D341Med (cell line): ENCODE measurements at regions not wholly inside any gene's neighbourhood (a gene's known extent, or its start where the extent isn't known, plus 50 kb on each side); places are given as distances from the start of the nearest gene placed in this dataset.

Source experiments
- DNase-seq: peaks from one replicate; pipeline ENCODE4 v3.0.0; 2012; ENCODE audit warnings: low spot score

DNA sequence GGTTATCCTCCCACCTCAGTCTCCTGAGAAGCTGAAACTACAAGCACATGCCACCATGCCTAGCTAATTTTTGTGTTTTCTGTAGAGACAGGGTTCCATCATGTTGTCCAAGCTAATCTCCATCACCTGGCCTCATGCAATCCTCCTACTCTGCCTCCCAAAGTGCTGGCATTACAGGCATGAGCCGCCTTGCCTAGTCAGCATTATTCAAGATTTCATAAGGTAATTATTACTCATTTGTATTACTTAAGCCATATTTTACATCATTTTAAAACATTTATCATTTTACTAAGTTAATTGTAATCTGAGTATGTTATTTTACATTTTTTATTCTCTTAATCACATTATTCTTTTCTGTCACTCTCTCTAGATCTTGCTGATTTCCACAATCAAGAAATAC, 1575.6 kb downstream of the NCAM2 start:
- DNase-seq, result no peak

DNA sequence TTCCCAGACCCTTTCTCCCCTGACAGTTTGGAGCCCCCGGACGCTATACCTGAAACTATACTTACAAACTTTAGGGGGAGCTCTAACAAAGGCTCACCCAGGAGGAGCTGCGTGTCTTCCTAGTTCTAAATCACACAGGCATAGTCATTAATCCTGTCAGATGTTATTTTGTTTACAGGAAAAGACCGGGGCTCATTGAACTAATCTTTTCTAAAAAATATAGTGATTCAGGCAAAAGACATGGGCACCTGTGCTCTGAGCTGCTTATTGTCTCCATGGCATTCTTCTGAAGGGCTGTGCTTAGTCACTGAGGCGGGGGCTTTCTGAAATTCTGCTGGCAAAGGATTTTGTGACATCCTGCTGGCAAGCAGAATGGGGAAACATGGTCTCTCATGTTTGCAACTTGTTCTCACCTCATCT, 1577.0 kb downstream of the NCAM2 start:
- DNase-seq, result peak; percentile 78

DNA sequence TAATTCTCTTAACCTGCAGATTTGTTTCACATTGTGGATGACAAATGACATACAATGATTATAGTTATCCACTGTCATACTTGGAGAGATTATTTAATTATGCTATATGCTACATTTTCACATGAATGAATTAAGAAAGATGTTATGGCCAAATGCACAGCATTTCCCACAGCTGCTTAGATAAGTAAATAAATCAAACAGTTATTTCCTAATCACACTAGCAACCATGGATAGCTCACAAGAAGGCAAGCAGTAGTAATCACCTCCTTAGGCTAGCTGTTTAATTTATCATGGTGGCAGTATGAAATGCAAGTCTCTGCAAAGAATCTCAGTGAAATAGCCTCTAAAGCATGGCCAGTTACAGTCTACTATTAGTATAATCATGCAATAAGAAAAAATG, 1581.5 kb downstream of the NCAM2 start:
- no peak for DNase-seq

DNA sequence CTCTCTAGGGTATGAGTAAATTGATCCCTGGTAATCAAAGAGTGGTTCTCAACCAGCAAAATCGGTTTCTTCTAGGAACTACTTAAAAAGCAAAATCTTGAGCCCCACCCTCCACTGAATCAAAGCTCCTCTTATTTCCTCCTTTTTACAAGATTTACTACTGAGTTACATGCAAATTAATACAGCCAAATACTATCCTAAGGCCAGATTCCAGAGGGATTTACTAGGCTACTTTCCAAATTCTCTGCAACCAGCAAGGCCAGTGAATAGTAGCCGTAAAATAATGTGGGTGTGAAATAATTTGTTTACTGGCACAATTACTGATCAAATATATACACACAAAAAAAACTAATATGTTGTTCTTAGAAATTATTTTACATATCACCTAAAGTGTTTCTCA, 1583.8 kb downstream of the NCAM2 start:
- no peak for DNase-seq

DNA sequence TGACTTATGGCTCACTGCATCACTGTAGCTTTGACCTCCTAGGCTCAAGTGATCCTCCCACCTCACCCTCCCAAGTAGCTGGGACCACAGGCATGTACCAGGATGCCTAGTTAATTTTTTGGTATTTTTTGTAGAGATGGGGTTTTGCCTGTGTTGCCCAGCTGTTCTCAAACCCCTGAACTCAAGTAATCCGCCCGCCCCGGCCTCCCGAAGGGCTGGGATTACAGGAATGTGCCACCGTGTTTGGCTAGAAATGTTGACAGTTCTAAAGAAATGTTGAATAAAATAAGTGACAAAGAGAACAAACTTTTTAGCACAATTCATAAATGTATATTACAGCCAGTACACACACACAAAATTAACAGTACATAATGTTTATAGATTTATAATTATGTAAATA, 1586.1 kb downstream of the NCAM2 start:
- DNase-seq, result no peak

DNA sequence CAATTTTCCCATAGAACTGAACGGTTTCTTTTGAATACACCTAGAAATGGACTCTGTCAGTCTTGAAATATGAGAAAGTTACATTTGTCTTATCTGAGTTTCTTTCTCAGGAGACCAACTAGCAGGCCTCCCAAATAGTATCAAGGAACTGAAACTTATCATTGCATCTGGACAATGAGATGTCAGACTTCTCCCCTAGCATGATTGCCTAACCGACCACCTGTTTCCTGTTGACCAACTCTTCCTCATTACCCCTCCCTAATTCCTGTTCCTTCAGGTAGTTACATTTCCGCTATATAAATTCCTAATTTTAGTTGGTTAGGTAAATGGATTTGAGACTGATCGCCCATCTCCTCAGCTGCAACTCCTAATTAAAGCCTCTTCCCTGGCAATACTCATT, 1587.3 kb downstream of the NCAM2 start:
- no peak for DNase-seq

DNA sequence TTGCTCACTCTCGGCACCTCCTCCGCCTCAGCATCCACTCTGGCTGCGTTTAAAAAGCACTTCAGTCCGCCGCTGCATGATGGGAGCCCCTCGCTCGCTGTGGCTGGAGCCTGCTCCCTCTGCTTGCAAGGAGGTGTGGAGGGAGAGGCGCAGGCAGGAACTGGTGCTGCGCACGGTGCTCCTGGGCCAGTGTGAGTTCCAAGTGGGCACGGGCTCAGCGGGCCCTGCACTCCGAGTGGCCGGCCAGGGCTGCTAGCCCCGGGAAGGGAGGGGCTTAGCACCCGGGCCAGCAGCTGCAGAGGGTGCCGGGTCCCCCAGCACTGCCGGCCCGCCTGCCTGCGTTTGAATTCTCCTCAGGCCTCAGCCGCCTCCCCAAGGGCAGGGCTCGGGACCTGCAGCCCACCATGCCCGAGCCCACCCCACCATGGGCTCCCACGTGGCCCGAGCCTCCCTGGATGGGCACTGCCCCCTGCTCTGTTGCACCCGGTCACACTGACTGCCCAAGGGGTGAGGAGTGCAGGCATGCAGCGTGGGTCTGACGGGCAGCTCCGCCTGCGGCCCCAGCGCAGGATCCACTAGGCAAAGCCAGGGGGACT, 1599.5 kb downstream of the NCAM2 start:
- no peak for DNase-seq

DNA sequence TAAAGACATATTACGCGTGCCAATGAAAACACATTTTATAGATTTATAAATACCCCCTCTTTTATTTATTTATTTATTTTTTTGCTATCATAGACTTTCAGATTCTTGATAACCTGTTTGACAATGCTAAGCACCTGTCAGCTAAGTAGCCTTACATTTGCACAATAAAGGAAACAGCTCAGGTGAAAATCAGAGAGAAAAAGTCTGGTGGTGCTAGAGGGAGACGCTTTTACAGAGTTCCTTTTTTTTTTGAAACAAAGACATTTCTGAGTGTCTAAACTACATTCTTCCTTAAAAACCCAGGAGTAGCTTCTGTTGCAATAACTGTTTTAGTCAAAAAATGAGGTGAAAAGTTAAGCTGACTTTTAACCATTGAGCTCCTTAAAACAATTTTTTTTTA, 1611.6 kb downstream of the NCAM2 start:
- no peak for DNase-seq

DNA sequence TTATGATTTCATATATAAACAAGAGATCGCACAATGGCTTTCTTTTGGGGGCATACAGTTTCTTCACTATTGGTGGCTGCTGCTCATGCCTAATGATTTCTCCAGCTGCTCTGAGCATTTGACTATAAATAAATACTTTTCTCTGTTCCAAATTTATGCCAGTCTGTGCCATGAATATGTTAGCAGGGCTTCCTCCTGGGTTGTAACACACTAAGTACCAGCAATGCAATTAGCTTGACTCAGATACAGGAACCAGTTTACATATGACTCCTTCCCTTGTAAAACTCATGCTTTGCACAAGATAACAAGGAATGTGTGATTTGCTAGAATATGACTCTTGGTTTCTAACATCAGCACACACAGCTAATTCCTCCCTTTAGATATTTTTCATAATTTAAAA, 1629.7 kb downstream of the NCAM2 start:
- DNase-seq, result no peak

DNA sequence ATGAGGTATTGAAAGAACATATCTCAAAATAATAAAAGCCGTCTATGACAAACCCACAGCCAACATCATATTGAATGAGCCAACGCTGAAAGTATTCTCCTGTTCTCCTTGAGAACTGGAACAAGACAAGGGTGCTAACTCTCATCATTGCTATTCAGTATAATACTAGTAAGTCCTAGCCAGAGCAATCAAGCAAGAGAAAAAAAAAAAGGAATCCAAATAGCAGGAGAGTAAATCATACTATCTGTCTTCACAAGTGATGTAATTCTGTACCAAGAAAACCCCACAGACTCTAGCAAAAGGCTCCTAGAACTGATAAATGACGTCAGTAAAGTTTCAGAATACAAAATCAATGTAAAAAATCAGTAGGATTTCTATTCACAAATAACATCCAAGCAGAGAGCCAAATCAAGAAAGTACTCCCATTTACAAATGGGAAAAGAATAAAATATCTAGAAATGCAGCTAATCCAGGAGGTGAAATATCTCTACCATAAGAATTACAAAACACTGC, 1632.8 kb downstream of the NCAM2 start:
- no peak for DNase-seq

DNA sequence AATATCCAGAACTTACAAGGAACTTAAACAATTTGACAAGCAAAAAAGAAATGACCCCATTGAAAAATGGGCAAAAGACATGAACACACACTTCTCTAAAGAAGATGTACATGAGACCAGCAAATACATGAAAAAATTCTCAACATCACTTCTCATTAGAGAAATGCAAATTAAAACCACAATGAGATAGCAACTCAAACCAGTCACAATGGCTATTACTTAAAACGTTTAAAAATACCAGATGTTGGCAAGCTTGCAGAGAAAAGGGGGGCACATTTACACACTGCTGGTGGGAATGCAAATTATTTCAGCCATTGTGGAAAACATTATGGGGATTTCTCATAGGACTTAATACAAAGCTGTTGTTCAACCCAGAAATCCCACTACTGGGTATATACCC, 1634.0 kb downstream of the NCAM2 start:
- no peak for DNase-seq

DNA sequence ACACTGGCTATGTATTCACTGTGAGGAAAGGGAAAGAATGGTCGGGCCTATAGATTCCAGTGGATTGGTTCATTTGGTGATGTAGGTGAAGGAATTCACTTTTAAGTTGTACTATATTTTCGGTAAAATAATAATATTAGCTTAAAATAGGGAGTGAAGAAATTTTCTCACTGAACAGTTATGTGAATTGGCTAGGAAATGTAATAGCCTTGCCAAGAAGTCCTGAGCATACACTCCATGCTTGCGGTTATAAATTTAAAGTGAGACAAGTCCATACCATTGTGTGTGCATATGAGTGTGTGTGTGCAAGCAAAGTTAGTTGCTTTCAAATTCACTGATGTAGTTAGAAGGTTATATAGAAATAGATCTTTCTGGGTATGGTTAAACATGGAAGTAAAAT, 1651.0 kb downstream of the NCAM2 start:
- no peak for DNase-seq

DNA sequence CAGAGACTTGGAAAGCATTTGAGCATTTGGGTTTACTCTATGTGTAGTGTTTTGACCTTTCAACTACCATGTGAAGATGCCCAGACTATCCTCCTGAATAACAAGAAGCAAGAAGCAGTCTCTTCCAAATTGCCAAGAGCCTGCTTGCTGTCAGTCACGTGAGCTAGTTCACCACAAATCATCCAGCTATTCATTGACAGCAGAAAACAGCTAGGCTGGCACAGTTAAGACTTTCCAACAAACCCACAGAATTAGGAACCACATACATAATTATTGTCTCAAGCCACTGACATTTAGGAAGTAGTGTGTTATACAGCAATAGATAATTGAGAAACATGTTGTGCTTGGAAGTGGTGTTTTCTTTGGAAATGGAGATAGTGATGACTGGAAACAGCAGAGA, 1652.0 kb downstream of the NCAM2 start:
- no peak for DNase-seq

DNA sequence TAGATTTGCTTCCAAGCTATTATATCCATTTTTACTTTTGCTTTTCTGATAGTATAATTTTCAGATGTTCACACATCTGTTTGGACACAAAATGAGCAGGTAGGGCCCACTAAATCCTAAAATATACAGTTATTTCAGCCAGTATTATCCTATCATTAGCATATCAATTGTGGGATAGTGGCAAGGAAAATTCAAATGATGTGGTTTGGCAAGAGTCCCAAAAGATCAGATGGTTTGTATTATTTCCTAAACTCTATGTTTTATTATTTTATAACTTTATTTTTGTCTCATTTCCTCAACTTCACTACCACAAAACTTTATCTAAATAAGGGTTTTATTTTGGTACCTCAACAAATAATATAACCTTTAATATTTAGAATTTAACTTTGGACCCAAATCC, 1659.6 kb downstream of the NCAM2 start:
- no peak for DNase-seq

DNA sequence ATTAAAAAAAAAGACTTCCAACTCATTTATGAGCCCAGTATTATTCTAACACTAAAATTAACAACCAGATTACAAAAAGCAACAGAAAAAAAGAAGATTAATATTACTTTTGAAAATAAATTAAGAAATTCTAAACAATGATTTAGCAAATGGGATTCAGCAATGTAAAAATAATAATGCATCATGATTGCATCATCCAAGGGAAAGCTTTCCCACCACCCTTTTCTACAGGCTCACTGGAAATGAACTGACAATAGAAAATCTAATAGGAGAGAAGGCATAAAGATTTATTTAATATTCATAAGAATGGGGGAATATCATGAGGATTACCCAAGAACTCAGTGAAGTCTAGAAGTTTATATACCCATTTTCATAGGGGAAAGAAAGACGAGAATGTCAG, 1671.9 kb downstream of the NCAM2 start:
- DNase-seq, result no peak

DNA sequence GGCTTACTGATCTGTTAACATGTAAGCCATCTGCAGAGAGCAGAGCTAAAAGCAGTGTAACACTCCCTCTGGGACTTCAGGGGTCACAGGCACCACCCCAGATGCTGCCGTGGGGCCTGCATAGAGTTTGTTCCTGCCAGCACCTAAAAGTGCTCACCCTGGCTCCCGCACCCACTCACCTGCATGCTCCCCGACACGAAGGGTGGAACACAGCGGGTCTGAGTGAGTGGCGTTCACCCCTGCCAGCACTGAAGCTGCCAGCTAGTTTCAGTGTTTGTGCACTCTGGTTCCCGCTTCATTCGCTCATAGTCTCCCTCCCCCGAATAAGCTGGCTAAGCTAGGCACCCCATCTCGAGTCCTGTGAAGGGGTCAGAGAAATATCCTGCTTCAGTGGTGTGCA, 1681.0 kb downstream of the NCAM2 start:
- DNase-seq, result no peak

DNA sequence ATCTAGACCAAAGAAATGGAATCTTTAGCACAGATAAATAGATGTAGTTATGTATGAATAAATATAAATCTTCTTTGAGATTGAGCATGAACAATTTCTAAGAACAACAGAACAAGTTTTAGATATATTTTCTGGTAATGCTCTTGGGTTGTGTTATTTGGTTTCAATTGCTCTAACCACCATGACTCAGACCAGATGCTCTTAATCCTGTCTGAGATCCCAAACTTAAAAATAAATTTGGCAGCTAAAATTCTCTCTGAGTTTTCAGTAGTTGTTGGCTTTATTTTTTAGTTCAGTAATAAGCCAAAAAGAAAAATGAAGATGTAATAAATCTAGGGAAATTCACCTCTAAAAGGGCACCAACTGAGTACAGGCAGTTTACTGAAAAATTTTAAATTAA, 1693.4 kb downstream of the NCAM2 start:
- DNase-seq, result no peak

DNA sequence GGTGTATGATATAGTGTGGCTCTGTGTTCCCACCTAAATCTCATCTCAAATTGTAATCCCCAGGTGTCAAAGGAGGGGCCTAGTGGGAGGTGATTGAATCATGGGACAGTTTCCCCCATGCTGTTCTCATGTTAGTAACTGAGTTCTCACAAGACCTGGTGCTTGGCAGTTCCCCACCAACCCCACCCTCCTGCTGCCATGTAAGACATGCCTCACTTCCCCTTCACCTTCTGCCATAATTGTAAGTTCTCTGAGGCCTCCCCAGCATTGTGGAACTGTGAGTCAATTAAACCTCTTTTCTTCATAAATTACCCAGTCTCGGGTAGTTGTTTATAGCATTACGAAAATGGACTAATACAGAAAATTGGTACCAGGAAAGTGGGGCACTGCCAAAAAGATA, 1705.3 kb downstream of the NCAM2 start:
- no peak for DNase-seq

DNA sequence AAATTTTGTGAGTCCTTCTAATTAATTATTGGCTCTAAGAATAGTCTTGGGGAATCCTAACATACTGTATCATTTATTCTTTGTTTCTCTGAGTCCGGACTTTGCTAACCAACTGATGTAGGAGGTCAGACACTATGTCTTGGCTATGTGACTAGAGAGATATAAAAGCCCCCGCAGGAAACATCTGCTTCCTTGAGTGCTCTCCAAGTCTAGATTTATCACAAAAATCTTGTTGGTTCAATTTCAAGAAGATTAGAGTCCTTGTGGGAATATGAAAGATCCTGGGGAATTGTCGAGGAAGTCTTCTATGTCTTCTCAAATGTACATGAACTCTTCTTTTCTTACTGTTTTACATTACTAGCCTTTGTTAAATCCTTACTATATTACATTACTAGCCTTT, 1712.5 kb downstream of the NCAM2 start:
- DNase-seq, result no peak

DNA sequence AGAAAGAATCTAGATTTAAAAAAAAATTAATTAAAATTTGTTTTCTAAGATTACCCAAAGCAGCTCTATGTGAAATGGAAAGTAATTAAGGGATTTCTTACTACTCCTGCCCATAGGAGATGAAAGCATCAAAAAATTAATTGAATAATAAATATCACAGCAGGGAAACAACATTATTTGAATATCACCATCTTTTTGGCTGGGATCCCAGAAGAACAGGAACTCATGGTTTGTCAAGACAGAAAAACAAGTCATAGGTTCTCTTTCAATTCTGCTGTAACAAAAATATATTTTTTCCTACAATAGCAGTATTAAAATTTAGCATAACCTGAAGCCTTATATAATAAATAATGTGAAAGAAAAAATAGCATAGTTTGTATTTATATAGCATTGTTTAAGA, 1713.4 kb downstream of the NCAM2 start:
- DNase-seq, result no peak

DNA sequence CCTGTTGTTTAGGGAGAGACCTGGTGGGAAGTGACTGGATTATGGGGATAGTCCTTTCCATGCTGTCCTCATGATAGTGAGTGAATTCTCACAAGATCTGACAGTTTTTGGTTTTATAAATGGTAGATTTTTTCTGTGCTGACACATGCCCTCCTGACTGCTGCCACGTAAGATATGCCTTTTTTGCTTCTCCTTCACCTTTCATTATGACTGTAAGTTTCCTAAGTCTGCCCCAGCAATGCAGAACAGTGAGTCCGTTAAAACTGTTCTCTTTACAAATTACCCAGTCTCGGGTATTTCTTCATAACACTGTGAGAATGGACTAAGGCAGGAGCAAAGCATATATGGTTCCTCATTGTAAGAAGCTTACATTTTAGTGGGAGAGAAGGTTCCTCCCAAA, 1727.2 kb downstream of the NCAM2 start:
- no peak for DNase-seq

DNA sequence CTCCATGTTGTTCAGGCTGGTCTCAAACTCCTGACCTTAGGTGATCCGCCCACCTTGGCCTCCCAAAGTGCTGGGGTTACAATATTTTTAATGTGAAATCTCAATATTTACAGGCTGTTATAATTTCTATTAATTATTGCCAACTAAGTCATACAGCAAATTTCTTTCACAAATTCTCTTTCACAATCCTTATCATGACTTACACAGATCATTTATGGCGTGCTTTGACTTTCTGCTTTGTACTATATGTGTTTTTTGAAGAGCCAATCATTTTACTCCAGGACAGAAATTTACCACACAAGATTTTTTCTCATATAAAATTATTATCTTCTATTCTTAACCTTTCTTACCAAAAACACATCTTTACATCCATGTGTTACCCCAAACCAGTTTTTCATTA, 1729.9 kb downstream of the NCAM2 start:
- no peak for DNase-seq

DNA sequence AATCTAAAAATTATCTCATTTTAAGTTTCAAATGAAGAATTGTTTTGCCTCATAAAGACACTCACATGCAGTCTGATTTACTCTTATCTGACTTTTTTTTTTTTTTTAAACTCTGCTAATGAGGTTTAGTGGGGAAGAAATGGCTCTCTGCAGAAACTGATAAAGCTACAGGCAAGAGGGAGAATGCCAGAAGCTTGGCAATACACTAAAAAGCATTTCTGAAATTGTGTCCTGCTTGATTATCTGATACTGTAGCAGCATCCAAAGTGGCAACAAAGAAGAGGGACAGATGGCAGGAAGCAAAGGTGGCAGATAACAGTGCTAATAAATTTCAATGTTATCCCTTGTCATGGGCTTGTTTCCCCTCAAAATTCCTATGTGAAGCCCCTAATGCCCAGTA, 1744.9 kb downstream of the NCAM2 start:
- DNase-seq, result no peak

DNA sequence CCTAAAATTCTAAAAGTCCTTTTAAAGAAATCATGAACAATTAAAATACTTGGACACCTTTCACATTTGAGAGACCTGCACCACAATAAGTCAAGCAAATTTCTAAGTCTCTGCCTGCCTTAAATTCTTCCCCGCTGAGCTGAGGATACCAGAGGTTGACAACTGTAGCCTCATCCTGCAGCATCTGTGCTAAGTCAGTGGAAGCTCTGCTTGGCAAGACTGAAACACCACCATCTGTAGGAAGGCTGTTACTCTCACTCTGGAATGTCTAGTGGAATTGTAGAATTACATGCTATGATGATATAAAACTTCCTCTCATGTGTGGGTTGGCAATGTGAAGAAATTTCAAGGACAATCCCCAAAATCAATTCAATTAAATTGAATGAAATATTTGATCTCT, 1756.5 kb downstream of the NCAM2 start:
- DNase-seq, result no peak

DNA sequence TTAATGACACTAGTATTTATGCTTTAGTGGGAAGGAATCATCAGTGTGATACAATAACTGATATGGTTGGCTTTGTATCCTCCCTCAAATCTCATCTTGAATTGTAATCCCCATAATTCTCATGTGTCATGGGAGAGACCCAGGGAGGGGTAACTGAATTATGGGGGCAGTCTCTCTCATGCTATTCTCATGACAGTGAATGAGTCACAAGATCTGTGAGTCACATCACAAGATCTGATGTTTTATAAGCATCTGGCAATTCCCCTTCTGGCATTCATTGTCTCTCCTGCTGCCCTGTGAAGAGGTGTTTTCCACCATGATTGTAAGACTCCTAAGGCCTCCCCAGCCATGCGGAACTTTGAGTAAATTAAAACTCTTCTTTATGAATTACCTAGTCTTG, 1760.3 kb downstream of the NCAM2 start:
- no peak for DNase-seq
